ENCODE measurements at regions not wholly inside any gene's neighbourhood (a gene's known extent, or its start where the extent isn't known, plus 50 kb on each side); places are given as distances from the start of the nearest gene placed in this dataset.
"Not testable (repeated sequence)": the region's sequence is repeated elsewhere in the genome, so short reads cannot be mapped to it uniquely, and the experiment has no call there.

- not testable (repeated sequence) for H3K27ac ChIP-seq; H3K9me3 ChIP-seq; H3K27me3 ChIP-seq; H3K36me3 ChIP-seq; H3K4me3 ChIP-seq; DNase-seq (ENCODE audit: low spot score in 2 of 2); H3K4me1 ChIP-seq
- no CpG with 5 or more reads among the region's 5 CpGs for WGBS
Observed at GRCh38 chr21:5080015-5080414, 5441.4 kb upstream of the TPTE start.

GRCh38 chr21:5084246-5084645 lies 5437.1 kb upstream of the TPTE start:
- H3K9me3 ChIP-seq; H3K27ac ChIP-seq; DNase-seq (ENCODE audit: low spot score in 2 of 2); H3K4me1 ChIP-seq; H3K4me3 ChIP-seq; H3K27me3 ChIP-seq; H3K36me3 ChIP-seq: not testable (repeated sequence)
- no CpG with 5 or more reads among the region's 8 CpGs for WGBS

GRCh38 chr21:5085456-5085855 lies 5435.9 kb upstream of the TPTE start:
- not testable (repeated sequence) for H3K4me3 ChIP-seq; H3K4me1 ChIP-seq; H3K36me3 ChIP-seq; H3K27me3 ChIP-seq; H3K27ac ChIP-seq; DNase-seq (ENCODE audit: low spot score in 2 of 2); H3K9me3 ChIP-seq
- no CpG with 5 or more reads among the region's 13 CpGs for WGBS

- not testable (repeated sequence) for H3K4me1 ChIP-seq, H3K27me3 ChIP-seq, H3K27ac ChIP-seq, H3K9me3 ChIP-seq, H3K4me3 ChIP-seq, H3K36me3 ChIP-seq
- no CpG with 5 or more reads among the region's 17 CpGs for WGBS
- peak in 1 of 2 donors; percentile 61 for DNase-seq (ENCODE audit: low spot score in 2 of 2)
Observed at GRCh38 chr21:5086416-5086815, 5435.0 kb upstream of the TPTE start.

- not testable (repeated sequence) for H3K4me3 ChIP-seq; DNase-seq (ENCODE audit: low spot score in 2 of 2); H3K9me3 ChIP-seq; H3K4me1 ChIP-seq; H3K36me3 ChIP-seq; H3K27ac ChIP-seq; H3K27me3 ChIP-seq
- no CpG with 5 or more reads among the region's 20 CpGs for WGBS
Observed at GRCh38 chr21:5088820-5089219, 5432.6 kb upstream of the TPTE start.

- H3K9me3 ChIP-seq, H3K27ac ChIP-seq, H3K4me1 ChIP-seq, H3K4me3 ChIP-seq, H3K36me3 ChIP-seq, H3K27me3 ChIP-seq: not testable (repeated sequence)
- DNase-seq (ENCODE audit: low spot score in 2 of 2): peak in 1 of 2 donors; percentile 21
- WGBS: no CpG with 5 or more reads among the region's 15 CpGs
Observed at GRCh38 chr21:5089399-5090089, 5431.8 kb upstream of the TPTE start.

GRCh38 chr21:5090132-5091079 lies 5431.0 kb upstream of the TPTE start:
- H3K27me3 ChIP-seq, H3K4me1 ChIP-seq, H3K27ac ChIP-seq, H3K36me3 ChIP-seq, H3K4me3 ChIP-seq, H3K9me3 ChIP-seq: not testable (repeated sequence)
- DNase-seq (ENCODE audit: low spot score in 2 of 2): peak in 1 of 2 donors; percentile 37
- no CpG with 5 or more reads among the region's 34 CpGs for WGBS

GRCh38 chr21:5091274-5091673 lies 5430.1 kb upstream of the TPTE start:
- not testable (repeated sequence) for H3K36me3 ChIP-seq; H3K4me1 ChIP-seq; H3K9me3 ChIP-seq; H3K4me3 ChIP-seq; H3K27ac ChIP-seq; H3K27me3 ChIP-seq; DNase-seq (ENCODE audit: low spot score in 2 of 2)
- no CpG with 5 or more reads among the region's 11 CpGs for WGBS

DNA sequence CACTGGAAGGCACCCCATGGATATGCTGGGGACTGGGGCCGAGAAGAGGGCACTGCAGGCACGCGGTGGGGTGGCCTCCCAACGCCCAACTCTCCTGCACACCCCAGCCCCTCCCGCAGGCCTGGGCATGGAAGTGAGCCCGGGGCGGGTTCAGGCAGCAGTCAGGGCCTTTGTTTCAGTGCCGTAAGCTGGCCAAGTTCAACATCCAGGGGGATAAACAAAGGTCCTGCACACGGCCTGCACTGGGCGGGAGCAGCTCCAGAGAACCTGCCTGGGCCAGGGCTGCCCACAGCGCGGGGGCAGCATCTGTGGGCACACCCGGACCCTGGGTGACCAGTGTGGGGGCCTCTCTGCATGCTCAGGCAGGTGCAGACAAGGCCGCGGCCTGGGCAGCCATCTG lies 5425.8 kb upstream of the TPTE start:
- H3K4me3 ChIP-seq, H3K4me1 ChIP-seq, H3K27ac ChIP-seq, H3K9me3 ChIP-seq, H3K27me3 ChIP-seq, H3K36me3 ChIP-seq: not testable (repeated sequence)
- peak in 1 of 2 donors; percentile 11 for DNase-seq (ENCODE audit: low spot score in 2 of 2)
- WGBS: no CpG with 5 or more reads among the region's 15 CpGs

- H3K9me3 ChIP-seq; H3K27me3 ChIP-seq; H3K36me3 ChIP-seq; H3K4me1 ChIP-seq; DNase-seq (ENCODE audit: low spot score in 2 of 2); H3K27ac ChIP-seq; H3K4me3 ChIP-seq: not testable (repeated sequence)
- WGBS: no CpG with 5 or more reads among the region's 25 CpGs
Observed at GRCh38 chr21:5098010-5098743, 5423.2 kb upstream of the TPTE start.

GRCh38 chr21:5100604-5101174 lies 5420.7 kb upstream of the TPTE start:
- not testable (repeated sequence) for H3K36me3 ChIP-seq; DNase-seq (ENCODE audit: low spot score in 2 of 2); H3K4me1 ChIP-seq; H3K27ac ChIP-seq; H3K27me3 ChIP-seq; H3K9me3 ChIP-seq; H3K4me3 ChIP-seq
- no CpG with 5 or more reads among the region's 22 CpGs for WGBS

Data from suprapubic skin (tissue), 4 donors.